Erythroblast (primary cell): ENCODE measurements at regions not wholly inside any gene's neighbourhood (a gene's known extent, or its start where the extent isn't known, plus 50 kb on each side); places are given as distances from the start of the nearest gene placed in this dataset.

Experiments used
- GATA1 ChIP-seq: IDR thresholded peaks from 2 replicates; pipeline ENCODE4 v1.6.1; 2011; ENCODE audit warnings: low read depth, mild to moderate bottlenecking, control low read depth, low read length, moderate library complexity
- POLR2A ChIP-seq: IDR thresholded peaks from 2 replicates; pipeline ENCODE4 v1.6.1; 2011; ENCODE audit warnings: mild to moderate bottlenecking, low read length

DNA sequence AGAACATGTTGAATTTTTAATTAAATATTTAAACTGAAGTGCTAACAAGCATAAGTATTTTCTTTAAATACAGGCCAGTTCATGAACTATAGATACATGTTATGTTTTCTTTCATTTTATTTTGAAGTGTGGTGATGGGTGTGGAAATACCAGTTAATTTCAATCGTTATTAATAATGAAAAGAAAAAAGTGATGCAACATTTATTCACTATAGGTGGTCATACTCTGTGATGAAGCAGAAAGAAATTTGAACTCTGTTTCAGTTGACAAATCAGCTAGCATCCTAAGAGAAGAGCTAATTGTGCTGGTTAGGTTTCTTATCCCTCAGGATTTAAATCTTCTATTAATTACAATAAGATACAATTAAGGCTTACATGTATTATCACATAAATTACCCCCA is 795.1 kb upstream of the DDX18 start:
- TF ChIP-seq POLR2A (no peak), GATA1 (no peak)
